Neural cell (in vitro differentiated cells): ENCODE measurements at regions not wholly inside any gene's neighbourhood (a gene's known extent, or its start where the extent isn't known, plus 50 kb on each side); places are given as distances from the start of the nearest gene placed in this dataset.
"Not testable (repeated sequence)": the region's sequence is repeated elsewhere in the genome, so short reads cannot be mapped to it uniquely, and the experiment has no call there.

ENCODE experiments used
- H2AFZ ChIP-seq: fragments of 200-600, 300-800 bp; sonication (generic), shearing (Covaris generic); 2 replicates; pipeline ENCODE4 v1.6.0; 2014; ENCODE audit warnings: low read depth, mild to moderate bottlenecking, antibody characterized with exemption, low read length, moderate library complexity
- H3F3A ChIP-seq: fragments of 200-600 bp; shearing (Covaris generic); 2 replicates; pipeline ENCODE4 v1.6.1; 2016; ENCODE audit warnings: mild to moderate bottlenecking, moderate library complexity, mixed read lengths, antibody characterized with exemption, low read length; ENCODE audit not compliant: insufficient read depth, poor library complexity, severe bottlenecking
- H3K27ac ChIP-seq: fragments of 200-600, 300-800 bp; sonication (generic), shearing (Covaris generic); 2 replicates; pipeline ENCODE4 v1.5.1; 2014; ENCODE audit warnings: mild to moderate bottlenecking, low read length, moderate library complexity
- H3K27me3 ChIP-seq: fragments of 300-800, 200-600 bp; sonication (generic), shearing (Covaris generic); 2 replicates; pipeline ENCODE4 v1.6.0; 2014; ENCODE audit warnings: mild to moderate bottlenecking, low read depth, low read length, moderate library complexity; ENCODE audit not compliant: insufficient read depth
- H3K36me3 ChIP-seq: fragments of 300-800, 200-600 bp; sonication (generic), shearing (Covaris generic); 2 replicates; pipeline ENCODE4 v1.5.1; 2014; ENCODE audit warnings: mild to moderate bottlenecking, antibody characterized with exemption, low read length, moderate library complexity; ENCODE audit not compliant: insufficient read depth
- H3K4me2 ChIP-seq: fragments of 300-800, 200-600 bp; sonication (generic), shearing (Covaris generic); 2 replicates; pipeline ENCODE4 v1.6.0; 2014; ENCODE audit warnings: mild to moderate bottlenecking, low read length
- H3K4me3 ChIP-seq: fragments of 300-800, 200-600 bp; sonication (generic), shearing (Covaris generic); 2 replicates; pipeline ENCODE4 v1.5.1; 2014; ENCODE audit warnings: mild to moderate bottlenecking, low read length, moderate library complexity
- H3K79me2 ChIP-seq: fragments of 200-600 bp; shearing (Covaris generic); replicated peaks from 2 replicates; pipeline ENCODE4 v1.6.0; 2014; ENCODE audit warnings: mild to moderate bottlenecking, low read length, moderate library complexity; ENCODE audit not compliant: insufficient read depth
- H3K9ac ChIP-seq: fragments of 300-800, 200-600 bp; sonication (generic), shearing (Covaris generic); 2 replicates; pipeline ENCODE4 v1.6.1; 2016; ENCODE audit warnings: mild to moderate bottlenecking, low read length, mixed read lengths
- H3K9me2 ChIP-seq: fragments of 200-600 bp; shearing (Covaris generic); 2 replicates; pipeline ENCODE4 v1.6.1; 2016; ENCODE audit warnings: mild to moderate bottlenecking, low read length, mixed read lengths; ENCODE audit not compliant: insufficient read depth
- H3K9me3 ChIP-seq: fragments of 200-600, 300-800 bp; sonication (generic), shearing (Covaris generic); 2 replicates; pipeline ENCODE4 v1.6.1; 2016; ENCODE audit warnings: mild to moderate bottlenecking, mixed run types, low read length, moderate library complexity, mixed read lengths
- H4K20me1 ChIP-seq: fragments of 200-600 bp; shearing (Covaris generic); 2 replicates; pipeline ENCODE4 v1.6.1; 2016; ENCODE audit warnings: mild to moderate bottlenecking, mixed run types; ENCODE audit not compliant: insufficient read depth
- EP300 ChIP-seq: fragments of 450-650 bp; conservative IDR thresholded peaks from 2 replicates; pipeline ENCODE4 v1.6.1; 2014; ENCODE audit warnings: antibody characterized with exemption, mild to moderate bottlenecking, moderate library complexity; ENCODE audit not compliant: poor library complexity, severe bottlenecking
- MXI1 ChIP-seq: fragments of 450-650 bp; conservative IDR thresholded peaks from 2 replicates; pipeline ENCODE4 v1.6.1; 2014; ENCODE audit warnings: antibody characterized with exemption, mild to moderate bottlenecking; ENCODE audit not compliant: poor library complexity, severe bottlenecking
- POLR2AphosphoS5 ChIP-seq: IDR thresholded peaks from 2 replicates; pipeline ENCODE4 v1.6.1; 2012
- TAF1 ChIP-seq: IDR thresholded peaks from 2 replicates; pipeline ENCODE4 v1.6.1; 2012; ENCODE audit warnings: low read depth
- TF ChIP-seq, protein P1 (sequence below): IDR thresholded peaks from 2 replicates; pipeline ENCODE4 v1.6.1; 2012; ENCODE audit warnings: borderline replicate concordance
- TF ChIP-seq, protein P2 (sequence below): fragments of 450-650 bp; IDR thresholded peaks from 2 replicates; pipeline ENCODE4 v1.5.1; 2014; ENCODE audit warnings: antibody characterized with exemption, mild to moderate bottlenecking, moderate library complexity; ENCODE audit not compliant: poor library complexity, severe bottlenecking

DNA sequence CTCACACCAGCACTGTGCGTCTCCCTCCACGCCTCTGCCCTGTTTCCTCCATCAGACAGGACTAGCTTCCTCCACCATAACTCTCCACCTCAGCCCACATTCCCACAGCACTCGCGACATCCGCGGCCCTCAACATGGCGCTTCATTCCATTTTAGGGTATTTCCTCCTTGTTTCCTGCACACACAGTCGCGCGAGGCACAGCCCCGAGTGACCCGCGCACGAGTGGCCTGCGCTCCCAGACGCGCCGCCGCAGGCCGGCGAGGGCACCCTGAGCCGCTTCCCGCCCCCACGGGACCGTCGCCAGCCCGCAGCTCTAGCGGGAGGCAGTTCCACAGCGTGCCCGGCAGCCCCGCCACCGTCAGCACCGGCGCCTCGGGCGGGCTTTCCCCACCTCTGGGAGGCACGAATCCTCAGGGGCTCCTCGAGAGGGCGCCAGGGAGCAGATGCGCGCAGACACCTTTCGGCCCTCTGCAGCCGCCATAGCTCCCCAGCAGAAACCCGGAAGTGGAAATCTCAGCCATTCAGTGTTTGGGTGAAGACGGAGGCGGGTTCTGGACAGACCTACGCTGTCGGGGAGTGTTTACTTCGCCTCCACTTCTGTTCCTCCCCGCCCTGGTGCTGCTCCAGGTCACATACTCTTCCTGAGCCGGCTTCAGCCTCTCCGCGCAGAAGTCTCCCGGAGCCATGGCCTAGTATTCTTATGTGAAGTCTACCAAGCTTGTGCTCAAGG, 136.6 kb downstream of the FOXD4L6 start:
- H3K4me3 ChIP-seq = peak overlapping the region; percentile 74
- not testable (repeated sequence) for H3K79me2 ChIP-seq, H3K36me3 ChIP-seq, H3K4me2 ChIP-seq, H3F3A ChIP-seq, H4K20me1 ChIP-seq, H3K27me3 ChIP-seq, H3K9me2 ChIP-seq, H3K9me3 ChIP-seq
- TF ChIP-seq POLR2AphosphoS5 (peak; percentile 84), EP300 (peak; percentile 34), MXI1 (peak; percentile 47), TAF1 (peak; percentile 66)
- TF ChIP-seq, protein P1, sequence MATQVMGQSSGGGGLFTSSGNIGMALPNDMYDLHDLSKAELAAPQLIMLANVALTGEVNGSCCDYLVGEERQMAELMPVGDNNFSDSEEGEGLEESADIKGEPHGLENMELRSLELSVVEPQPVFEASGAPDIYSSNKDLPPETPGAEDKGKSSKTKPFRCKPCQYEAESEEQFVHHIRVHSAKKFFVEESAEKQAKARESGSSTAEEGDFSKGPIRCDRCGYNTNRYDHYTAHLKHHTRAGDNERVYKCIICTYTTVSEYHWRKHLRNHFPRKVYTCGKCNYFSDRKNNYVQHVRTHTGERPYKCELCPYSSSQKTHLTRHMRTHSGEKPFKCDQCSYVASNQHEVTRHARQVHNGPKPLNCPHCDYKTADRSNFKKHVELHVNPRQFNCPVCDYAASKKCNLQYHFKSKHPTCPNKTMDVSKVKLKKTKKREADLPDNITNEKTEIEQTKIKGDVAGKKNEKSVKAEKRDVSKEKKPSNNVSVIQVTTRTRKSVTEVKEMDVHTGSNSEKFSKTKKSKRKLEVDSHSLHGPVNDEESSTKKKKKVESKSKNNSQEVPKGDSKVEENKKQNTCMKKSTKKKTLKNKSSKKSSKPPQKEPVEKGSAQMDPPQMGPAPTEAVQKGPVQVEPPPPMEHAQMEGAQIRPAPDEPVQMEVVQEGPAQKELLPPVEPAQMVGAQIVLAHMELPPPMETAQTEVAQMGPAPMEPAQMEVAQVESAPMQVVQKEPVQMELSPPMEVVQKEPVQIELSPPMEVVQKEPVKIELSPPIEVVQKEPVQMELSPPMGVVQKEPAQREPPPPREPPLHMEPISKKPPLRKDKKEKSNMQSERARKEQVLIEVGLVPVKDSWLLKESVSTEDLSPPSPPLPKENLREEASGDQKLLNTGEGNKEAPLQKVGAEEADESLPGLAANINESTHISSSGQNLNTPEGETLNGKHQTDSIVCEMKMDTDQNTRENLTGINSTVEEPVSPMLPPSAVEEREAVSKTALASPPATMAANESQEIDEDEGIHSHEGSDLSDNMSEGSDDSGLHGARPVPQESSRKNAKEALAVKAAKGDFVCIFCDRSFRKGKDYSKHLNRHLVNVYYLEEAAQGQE = peak; percentile 38
- TF ChIP-seq, protein P2, sequence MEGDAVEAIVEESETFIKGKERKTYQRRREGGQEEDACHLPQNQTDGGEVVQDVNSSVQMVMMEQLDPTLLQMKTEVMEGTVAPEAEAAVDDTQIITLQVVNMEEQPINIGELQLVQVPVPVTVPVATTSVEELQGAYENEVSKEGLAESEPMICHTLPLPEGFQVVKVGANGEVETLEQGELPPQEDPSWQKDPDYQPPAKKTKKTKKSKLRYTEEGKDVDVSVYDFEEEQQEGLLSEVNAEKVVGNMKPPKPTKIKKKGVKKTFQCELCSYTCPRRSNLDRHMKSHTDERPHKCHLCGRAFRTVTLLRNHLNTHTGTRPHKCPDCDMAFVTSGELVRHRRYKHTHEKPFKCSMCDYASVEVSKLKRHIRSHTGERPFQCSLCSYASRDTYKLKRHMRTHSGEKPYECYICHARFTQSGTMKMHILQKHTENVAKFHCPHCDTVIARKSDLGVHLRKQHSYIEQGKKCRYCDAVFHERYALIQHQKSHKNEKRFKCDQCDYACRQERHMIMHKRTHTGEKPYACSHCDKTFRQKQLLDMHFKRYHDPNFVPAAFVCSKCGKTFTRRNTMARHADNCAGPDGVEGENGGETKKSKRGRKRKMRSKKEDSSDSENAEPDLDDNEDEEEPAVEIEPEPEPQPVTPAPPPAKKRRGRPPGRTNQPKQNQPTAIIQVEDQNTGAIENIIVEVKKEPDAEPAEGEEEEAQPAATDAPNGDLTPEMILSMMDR = peak; percentile 89
- H2AFZ ChIP-seq = peak overlapping the region; percentile 88
- peak overlapping the region; percentile 79 for H3K9ac ChIP-seq
- peak overlapping the region; percentile 82 for H3K27ac ChIP-seq

DNA sequence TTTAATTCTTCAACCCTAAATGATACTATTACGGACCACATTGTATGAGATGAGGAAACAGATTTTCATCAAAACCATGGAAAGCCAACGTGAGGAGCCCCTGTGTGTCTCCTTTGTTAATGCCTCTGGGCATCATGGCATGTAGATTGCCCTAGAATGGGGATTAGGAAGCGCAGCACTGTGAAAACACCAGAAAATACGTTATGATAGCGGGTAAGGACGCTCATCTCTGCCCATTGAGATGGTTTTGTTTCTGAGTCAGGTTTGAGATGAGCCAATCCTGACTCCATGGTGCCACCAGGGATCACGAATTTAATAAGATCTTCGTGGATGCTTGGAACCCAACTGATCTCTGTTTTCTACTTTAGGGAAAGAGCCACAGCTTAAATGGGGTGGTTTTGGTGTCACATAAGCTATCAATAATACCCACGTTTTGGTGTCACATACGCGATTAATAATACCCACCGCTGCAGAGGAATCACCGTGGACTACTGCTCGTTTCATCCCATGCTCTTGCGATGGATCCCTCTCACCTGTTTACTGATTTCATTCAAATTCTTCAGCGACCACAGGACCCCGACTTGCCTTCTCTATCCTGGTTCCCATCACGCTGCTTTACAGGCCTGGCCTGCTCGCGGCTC, 137.3 kb downstream of the FOXD4L6 start:
- peak overlapping the region; percentile 79 for H3K9ac ChIP-seq
- H3F3A ChIP-seq, H3K4me2 ChIP-seq, H4K20me1 ChIP-seq, H3K36me3 ChIP-seq, H3K27me3 ChIP-seq, H3K9me2 ChIP-seq, H3K79me2 ChIP-seq, H3K9me3 ChIP-seq: not testable (repeated sequence)
- peak overlapping the region; percentile 88 for H2AFZ ChIP-seq
- H3K4me3 ChIP-seq = peak overlapping the region; percentile 74
- H3K27ac ChIP-seq = peak overlapping the region; percentile 82

DNA sequence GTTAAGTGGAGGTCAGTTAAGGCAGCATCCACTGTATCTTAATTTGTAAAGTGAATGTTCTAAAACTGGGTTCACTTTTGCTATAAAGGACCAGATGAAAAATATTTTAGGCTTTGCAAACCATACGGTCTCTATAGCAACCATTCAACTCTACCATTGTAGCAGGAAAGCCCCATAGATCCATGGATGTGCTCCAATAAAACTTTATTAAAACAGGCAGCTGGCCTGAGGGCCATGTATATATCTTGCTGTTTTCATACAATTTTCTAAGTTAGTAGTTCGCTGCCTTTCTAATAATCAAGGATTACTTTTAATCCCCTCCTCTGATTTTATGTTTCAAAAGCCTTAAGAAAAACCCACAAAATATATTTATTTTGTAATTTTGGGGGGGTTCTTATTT, 142.1 kb downstream of the FOXD4L6 start:
- not testable (repeated sequence) for H3K79me2 ChIP-seq, H4K20me1 ChIP-seq, H3F3A ChIP-seq, H2AFZ ChIP-seq, H3K4me3 ChIP-seq, H3K27ac ChIP-seq, H3K36me3 ChIP-seq, H3K4me2 ChIP-seq, H3K9me3 ChIP-seq, H3K9ac ChIP-seq, H3K27me3 ChIP-seq, H3K9me2 ChIP-seq

DNA sequence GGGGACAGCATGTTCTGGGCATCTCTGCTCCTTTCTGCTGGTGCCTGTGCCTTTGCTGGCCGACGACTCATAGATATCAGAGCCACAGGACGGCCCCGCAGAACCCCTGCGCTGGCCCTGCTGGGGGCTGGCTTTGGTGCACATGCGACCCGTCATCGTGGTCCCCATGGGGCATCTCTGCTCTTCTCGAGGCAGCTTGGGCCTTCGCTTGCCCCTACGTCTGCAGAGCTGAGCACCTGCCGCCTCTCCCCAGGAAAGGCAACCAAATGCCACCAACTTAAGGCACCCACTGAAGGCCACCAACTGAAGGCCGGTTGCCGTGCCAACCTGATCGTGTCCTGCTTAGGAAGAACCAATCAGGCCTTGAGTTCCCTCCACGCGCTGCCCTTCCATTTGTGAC, 153.1 kb downstream of the FOXD4L6 start:
- not testable (repeated sequence) for H3K4me2 ChIP-seq, H2AFZ ChIP-seq, H3K27me3 ChIP-seq, H3K9ac ChIP-seq, H3F3A ChIP-seq, H4K20me1 ChIP-seq, H3K4me3 ChIP-seq, H3K9me3 ChIP-seq, H3K36me3 ChIP-seq, H3K27ac ChIP-seq, H3K79me2 ChIP-seq, H3K9me2 ChIP-seq

DNA sequence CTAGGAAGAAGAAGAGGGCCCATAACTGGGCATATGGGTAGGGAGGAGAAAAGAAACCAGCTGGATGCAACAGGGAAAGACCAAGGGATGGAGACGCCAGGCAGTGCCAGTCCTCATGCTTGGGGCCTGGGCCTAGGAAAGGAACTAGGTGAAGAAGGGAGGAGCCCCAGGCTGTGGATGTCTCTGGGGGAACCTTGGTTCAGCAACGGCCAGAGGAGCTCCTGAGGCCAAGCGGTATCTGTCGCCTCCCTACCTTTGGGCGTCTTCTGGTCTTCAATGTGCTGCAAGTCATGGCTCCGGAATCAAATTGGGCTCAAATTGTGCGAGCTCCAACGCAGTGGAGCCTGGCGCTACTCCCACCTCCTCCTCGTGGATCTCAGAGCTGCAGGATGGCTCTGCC, 153.6 kb downstream of the FOXD4L6 start:
- H4K20me1 ChIP-seq, H3F3A ChIP-seq, H2AFZ ChIP-seq, H3K9ac ChIP-seq, H3K4me2 ChIP-seq, H3K79me2 ChIP-seq, H3K27ac ChIP-seq, H3K36me3 ChIP-seq, H3K4me3 ChIP-seq, H3K9me3 ChIP-seq, H3K27me3 ChIP-seq, H3K9me2 ChIP-seq: not testable (repeated sequence)
